ENCODE measurements at regions not wholly inside any gene's neighbourhood (a gene's known extent, or its start where the extent isn't known, plus 50 kb on each side); places are given as distances from the start of the nearest gene placed in this dataset.
A peak's percentile ranks its signal among the peaks of the same experiment; 100 is the strongest.
"Not testable (repeated sequence)": the region's sequence is repeated elsewhere in the genome, so short reads cannot be mapped to it uniquely, and the experiment has no call there.

DNA sequence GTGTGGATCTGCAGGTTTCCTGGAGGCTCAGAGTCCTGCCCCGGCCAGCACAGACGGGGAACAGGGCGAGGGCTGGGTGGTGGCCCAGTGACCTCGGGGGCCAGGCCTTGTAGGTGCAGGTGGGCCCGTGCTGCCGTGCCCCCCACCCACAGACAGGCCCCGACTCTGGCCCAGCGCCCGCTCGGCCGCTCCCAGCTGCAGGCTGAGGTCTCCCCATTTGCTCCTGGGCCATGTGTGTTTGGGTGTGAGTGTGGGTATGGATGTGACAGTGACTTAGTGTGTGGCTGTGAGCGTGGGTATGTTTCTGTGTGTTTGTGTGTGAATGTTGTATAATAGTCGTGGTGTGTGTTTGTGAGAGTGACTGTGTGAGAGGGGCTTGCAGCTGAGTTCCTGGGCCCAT, 173.8 kb downstream of the TMEM121 start:
- H3K36me3 ChIP-seq, H3K4me3 ChIP-seq, H3K4me1 ChIP-seq, H3K27me3 ChIP-seq, H3K9me3 ChIP-seq, H3K27ac ChIP-seq, ATAC-seq: not testable (repeated sequence)
- intact Hi-C loops (cut with DNase I): loop anchor here in 1 of 2 donors (10.0 kb wide), 1 partner anchor 115 kb away; no protein-coding TSS in a partner anchor
- peak in 1 of 4 donors; percentile 57 for DNase-seq

DNA sequence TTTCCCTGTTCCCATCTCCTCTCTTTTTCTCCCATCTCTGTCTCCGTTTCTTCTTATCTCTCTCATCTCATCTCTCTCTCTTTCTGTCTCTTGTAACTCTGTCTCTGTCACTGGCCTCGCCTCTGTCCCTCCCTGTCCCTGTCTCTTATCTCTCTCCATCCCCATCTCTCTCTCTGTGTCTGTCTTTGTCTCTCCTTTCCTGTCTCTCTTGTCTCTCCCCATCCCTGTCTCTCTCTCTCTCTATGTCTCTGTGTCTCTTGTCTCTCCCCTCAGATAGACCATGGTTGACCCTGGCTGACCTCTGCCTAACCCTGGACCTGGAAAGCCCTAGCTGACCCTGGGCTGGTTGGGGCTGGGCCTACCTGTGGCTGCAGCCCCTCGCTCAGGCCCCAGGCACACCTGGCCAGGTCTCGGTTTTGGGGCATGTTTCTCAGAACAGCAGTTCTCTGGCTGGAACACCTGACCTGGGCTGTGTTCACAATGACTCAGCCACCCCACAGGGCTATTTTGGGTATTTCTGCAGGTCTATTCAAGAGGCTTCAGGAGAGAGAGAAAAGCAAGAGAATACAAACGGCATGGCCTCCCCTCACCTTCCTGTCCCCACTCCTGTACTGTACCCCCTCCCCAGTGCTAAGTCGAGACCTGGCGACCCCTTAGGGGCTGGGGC, 174.4 kb downstream of the TMEM121 start:
- H3K9me3 ChIP-seq: no peaks in the 10 kb centered on the region
- no peak overlapping the region for H3K27ac ChIP-seq
- peaks cover 0 to under 1% of the 10 kb centered on the region in 2 donors for H3K27me3 ChIP-seq
- DNase-seq (peak in 1 of 4 donors; percentile 21), ATAC-seq (peak; percentile 39)
- no peaks in the 10 kb centered on the region for H3K36me3 ChIP-seq
- TF ChIP-seq, protein P1, sequence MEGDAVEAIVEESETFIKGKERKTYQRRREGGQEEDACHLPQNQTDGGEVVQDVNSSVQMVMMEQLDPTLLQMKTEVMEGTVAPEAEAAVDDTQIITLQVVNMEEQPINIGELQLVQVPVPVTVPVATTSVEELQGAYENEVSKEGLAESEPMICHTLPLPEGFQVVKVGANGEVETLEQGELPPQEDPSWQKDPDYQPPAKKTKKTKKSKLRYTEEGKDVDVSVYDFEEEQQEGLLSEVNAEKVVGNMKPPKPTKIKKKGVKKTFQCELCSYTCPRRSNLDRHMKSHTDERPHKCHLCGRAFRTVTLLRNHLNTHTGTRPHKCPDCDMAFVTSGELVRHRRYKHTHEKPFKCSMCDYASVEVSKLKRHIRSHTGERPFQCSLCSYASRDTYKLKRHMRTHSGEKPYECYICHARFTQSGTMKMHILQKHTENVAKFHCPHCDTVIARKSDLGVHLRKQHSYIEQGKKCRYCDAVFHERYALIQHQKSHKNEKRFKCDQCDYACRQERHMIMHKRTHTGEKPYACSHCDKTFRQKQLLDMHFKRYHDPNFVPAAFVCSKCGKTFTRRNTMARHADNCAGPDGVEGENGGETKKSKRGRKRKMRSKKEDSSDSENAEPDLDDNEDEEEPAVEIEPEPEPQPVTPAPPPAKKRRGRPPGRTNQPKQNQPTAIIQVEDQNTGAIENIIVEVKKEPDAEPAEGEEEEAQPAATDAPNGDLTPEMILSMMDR (IDR thresholded peaks at IDR 0.05): no peak
- H3K4me3 ChIP-seq: no peak overlapping the region
- intact Hi-C loops (cut with DNase I): loop anchor here in 1 of 2 donors (10.0 kb wide), 1 partner anchor 116 kb away; no protein-coding TSS in a partner anchor
- H3K4me1 ChIP-seq: no peaks in the 10 kb centered on the region

DNA sequence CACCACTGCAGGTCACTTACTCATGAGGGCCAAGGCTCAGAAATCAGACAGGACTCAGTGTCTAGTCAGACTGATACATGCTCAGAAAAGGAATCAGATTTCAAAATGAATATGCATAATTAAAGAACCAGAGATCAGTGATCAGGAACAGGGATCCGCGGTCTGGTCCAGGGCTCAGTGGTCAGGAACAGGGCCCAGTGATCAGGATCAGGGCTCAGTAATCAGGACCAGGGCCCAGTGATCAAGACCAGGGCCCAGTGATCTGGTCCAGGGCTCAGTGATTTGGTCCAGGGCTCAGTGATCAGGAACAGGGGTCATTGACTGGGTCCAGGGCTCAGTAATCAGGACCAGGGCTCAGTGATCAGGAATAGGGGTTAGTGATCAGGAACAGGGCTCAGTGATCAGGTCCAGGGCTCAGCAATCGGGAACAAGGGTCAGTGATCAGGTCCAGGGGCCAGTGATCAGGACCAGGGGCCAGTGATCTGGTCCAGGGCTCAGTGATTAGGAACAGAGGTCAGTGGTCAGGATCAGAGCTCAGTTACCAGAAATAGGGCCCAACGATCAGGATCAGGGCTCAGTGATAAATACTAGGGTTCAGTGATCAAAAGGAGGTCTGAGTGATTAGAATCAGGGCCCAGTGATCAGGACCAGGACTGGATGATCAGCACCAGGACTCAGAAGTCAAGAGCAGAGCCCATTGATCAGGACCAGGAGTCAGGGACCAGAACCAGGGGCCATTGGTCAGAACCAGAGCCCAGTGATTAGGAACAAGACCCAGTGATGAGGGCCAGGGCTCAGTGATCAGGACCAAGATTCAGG, 175.3 kb downstream of the TMEM121 start:
- H3K27me3 ChIP-seq: peaks cover 0 to 5% of the 10 kb centered on the region in 2 donors
- no peaks in the 10 kb centered on the region for H3K9me3 ChIP-seq
- DNase-seq (peak in 1 of 4 donors; percentile 7), ATAC-seq (no peak)
- intact Hi-C loops (cut with DNase I): loop anchor here in 1 of 2 donors (10.0 kb wide), 1 partner anchor 117 kb away; no protein-coding TSS in a partner anchor
- H3K4me3 ChIP-seq: no peak overlapping the region
- H3K27ac ChIP-seq: no peak overlapping the region
- H3K36me3 ChIP-seq: no peaks in the 10 kb centered on the region
- TF ChIP-seq, protein P1 (IDR thresholded peaks at IDR 0.05): no peak
- H3K4me1 ChIP-seq: no peaks in the 10 kb centered on the region

DNA sequence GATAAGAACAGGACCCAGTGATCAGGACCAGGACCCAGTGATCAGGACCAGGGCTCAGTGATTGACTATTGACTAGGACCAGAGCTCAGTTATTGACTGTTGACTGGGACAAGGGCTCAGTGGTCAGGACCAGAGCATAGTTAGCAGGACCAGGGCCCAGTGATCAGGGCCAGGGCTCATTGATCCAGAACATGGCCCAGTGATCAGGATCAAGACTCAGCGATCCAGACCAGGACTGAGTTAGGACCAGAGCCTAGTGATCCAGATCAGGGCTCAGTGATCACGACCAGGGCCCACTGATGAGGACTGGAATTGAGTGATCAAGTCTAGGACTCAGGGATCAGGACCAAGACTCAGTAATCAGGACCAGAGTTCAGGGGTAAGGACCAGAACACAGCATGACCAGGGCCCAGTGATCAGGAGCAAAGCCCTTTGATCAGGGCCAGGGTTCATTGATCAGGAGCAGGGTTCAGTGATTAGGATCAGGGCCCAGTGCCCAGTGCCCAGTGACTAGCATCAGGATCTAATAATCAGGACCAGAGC, 176.0 kb downstream of the TMEM121 start:
- Histone ChIP-seq H3K27ac (no peak overlapping the region), H3K36me3 (no peaks in the 10 kb centered on the region), H3K9me3 (no peaks in the 10 kb centered on the region), H3K27me3 (peaks cover 0 to 5% of the 10 kb centered on the region in 2 donors), H3K4me3 (no peak overlapping the region), H3K4me1 (no peaks in the 10 kb centered on the region)
- ATAC-seq (no peak), DNase-seq (peak in 1 of 4 donors; percentile 5)
- TF ChIP-seq, protein P1 (IDR thresholded peaks at IDR 0.05): no peak
- intact Hi-C loops (cut with DNase I): loop anchor here in 1 of 2 donors (10.0 kb wide), 1 partner anchor 118 kb away; no protein-coding TSS in a partner anchor

DNA sequence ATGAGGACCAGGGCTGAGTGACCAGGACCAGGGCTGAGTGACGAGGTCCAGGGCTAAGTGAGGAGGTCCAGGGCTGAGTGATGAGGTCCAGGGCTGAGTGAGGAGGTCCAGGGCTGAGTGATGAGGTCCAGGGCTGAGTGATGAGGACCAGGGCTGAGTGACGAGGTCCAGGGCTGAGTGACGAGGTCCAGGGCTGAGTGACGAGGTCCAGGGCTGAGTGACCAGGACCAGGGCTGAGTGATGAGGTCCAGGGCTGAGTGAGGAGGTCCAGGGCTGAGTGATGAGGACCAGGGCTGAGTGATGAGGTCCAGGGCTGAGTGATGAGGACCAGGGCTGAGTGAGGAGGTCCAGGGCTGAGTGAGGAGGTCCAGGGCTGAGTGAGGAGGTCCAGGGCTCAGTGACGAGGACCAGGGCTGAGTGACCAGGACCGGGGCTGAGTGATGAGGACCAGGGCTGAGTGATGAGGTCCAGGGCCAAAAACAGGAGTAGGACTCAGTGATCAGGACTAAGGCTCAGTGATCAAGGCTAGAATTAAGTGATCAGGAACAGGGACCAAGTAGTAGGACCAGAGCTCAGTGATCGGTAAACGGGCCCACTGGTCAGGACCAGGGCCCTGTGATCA, 176.8 kb downstream of the TMEM121 start:
- not testable (repeated sequence) for H3K4me3 ChIP-seq, ATAC-seq, H3K27me3 ChIP-seq, H3K27ac ChIP-seq, H3K36me3 ChIP-seq, DNase-seq, H3K9me3 ChIP-seq, H3K4me1 ChIP-seq
- intact Hi-C loops (cut with DNase I): loop anchor here in 1 of 2 donors (10.0 kb wide), 1 partner anchor 118 kb away; no protein-coding TSS in a partner anchor

DNA sequence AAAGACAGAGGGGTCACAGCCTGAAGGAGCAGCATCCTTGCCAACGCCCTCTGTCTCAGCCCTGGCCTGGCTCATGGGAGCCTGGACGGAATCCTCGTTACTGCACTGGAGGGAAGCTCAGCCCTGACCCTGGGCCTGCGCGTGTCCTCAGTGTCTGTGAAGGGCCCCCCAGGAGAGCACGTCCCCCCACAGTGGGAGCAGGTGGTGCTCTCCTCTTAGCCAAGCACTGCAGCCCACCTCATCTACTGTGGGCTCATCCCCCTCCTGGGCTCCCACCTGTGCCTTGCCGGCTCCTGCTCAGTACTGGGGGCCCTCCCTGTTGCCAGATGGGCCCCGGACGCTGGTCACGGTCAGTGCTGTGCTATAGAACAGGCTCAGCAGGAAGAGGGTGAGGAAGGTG, 177.7 kb downstream of the TMEM121 start:
- H3K4me3 ChIP-seq, H3K36me3 ChIP-seq, H3K4me1 ChIP-seq, H3K9me3 ChIP-seq, H3K27ac ChIP-seq, ATAC-seq, H3K27me3 ChIP-seq: not testable (repeated sequence)
- peak in 1 of 4 donors; percentile 31 for DNase-seq
- intact Hi-C loops (cut with DNase I): loop anchor here in 1 of 2 donors (10.0 kb wide), 1 partner anchor 119 kb away; no protein-coding TSS in a partner anchor

DNA sequence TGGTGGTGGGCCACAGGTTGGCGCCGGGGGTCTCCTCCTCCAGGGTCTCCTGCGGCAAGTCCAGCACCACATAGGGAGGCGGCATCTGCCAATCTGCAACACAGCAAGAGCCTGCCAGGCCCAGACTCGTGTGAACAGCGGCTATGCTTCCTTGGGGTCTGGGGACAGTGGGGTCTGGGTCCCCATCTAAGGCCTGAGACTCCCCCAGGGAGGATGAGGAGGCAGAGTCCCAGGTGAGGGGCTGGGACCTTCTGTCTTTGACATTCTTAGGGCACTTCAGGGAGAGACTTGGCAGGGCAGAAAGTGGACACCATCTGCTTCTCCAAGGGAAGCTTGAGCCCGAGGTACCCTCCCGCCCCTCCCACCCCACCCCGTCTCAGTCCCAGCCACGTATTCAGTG, 178.1 kb downstream of the TMEM121 start:
- not testable (repeated sequence) for H3K27me3 ChIP-seq, H3K9me3 ChIP-seq, H3K4me1 ChIP-seq, ATAC-seq, H3K4me3 ChIP-seq, H3K36me3 ChIP-seq, DNase-seq, H3K27ac ChIP-seq
- intact Hi-C loops (cut with DNase I): loop anchor here in 1 of 2 donors (10.0 kb wide), 1 partner anchor 120 kb away; no protein-coding TSS in a partner anchor

DNA sequence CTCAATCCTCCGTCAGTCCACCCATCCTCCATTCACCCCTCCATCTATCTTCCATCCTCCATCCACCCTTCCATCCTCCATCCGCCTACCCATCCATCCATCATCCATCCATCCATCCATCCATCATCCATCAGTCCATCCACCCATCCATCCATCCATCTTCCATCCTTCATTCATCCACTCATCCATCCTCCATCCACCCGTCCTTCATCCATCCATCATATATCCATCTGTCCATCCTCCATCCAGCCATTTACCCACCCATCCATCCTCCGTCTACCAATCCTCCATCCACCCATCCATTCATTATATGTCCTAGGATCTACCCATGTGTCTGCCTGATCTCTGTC, 179.1 kb downstream of the TMEM121 start:
- not testable (repeated sequence) for H3K27ac ChIP-seq, DNase-seq, H3K36me3 ChIP-seq, H3K4me3 ChIP-seq, H3K4me1 ChIP-seq, H3K9me3 ChIP-seq, ATAC-seq, H3K27me3 ChIP-seq
- intact Hi-C loops (cut with DNase I): loop anchor here in 1 of 2 donors (10.0 kb wide), 1 partner anchor 121 kb away; no protein-coding TSS in a partner anchor

All from left lung (tissue), 4 donors.